Fibroblast of lung (primary cell): ENCODE measurements at regions not wholly inside any gene's neighbourhood (a gene's known extent, or its start where the extent isn't known, plus 50 kb on each side); places are given as distances from the start of the nearest gene placed in this dataset.

Experiments used
- DNase-seq, 2 donors: peaks; one replicate each; pipeline versions ENCODE4 v3.0.0 to v3.0.0-alpha.2; 2010; ENCODE audit warnings: low read depth in 2 of 2
- H2AFZ ChIP-seq: 2 replicates; pipeline ENCODE4 v1.5.1; 2012; ENCODE audit warnings: low read length, control low read depth, inconsistent platforms
- H3K27ac ChIP-seq: 2 replicates; pipeline ENCODE4 v1.5.1; 2011; ENCODE audit warnings: low read length, control low read depth; ENCODE audit not compliant: insufficient read depth
- H3K27me3 ChIP-seq: 2 replicates; pipeline ENCODE4 v1.5.1; 2011; ENCODE audit warnings: mild to moderate bottlenecking, low read length; ENCODE audit not compliant: control insufficient read depth, insufficient read depth
- H3K36me3 ChIP-seq: 2 replicates; pipeline ENCODE4 v1.5.1; 2011; ENCODE audit warnings: low read length; ENCODE audit not compliant: control insufficient read depth, insufficient read depth
- H3K4me1 ChIP-seq: 2 replicates; pipeline ENCODE4 v1.5.1; 2011; ENCODE audit warnings: low read length; ENCODE audit not compliant: control insufficient read depth, insufficient read depth; ENCODE audit errors: extremely low read depth
- H3K4me2 ChIP-seq: 2 replicates; pipeline ENCODE4 v1.5.1; 2011; ENCODE audit warnings: low read length, control low read depth; ENCODE audit not compliant: insufficient read depth; ENCODE audit errors: extremely low read depth
- H3K4me3 ChIP-seq, 4 experiments: fragments of 200-600 bp in 1 of 4; sonication (generic) in 1 of 4; replicated peaks in 1 of 4; 2 replicates each; pipeline ENCODE4 v1.5.1; 2011 to 2016; ENCODE audit warnings: low read length in 4 of 4, low read depth in 3 of 4, mild to moderate bottlenecking in 3 of 4, control low read depth in 2 of 4, inconsistent platforms in 1 of 4, mixed read lengths in 1 of 4; ENCODE audit not compliant: insufficient read depth in 1 of 4; ENCODE audit errors: control extremely low read depth in 1 of 4
- H3K79me2 ChIP-seq: 2 replicates; pipeline ENCODE4 v1.5.1; 2012; ENCODE audit warnings: mild to moderate bottlenecking, low read length, inconsistent platforms; ENCODE audit not compliant: control insufficient read depth, insufficient read depth
- H3K9ac ChIP-seq: 2 replicates; pipeline ENCODE4 v1.5.1; 2011; ENCODE audit warnings: mild to moderate bottlenecking, low read length, control low read depth; ENCODE audit not compliant: insufficient read depth
- H3K9me3 ChIP-seq: 2 replicates; pipeline ENCODE4 v1.5.1; 2012; ENCODE audit warnings: low read depth, low read length; ENCODE audit not compliant: control insufficient read depth, insufficient read depth
- H4K20me1 ChIP-seq: 2 replicates; pipeline ENCODE4 v1.5.1; 2011; ENCODE audit warnings: low read length; ENCODE audit not compliant: control insufficient read depth, insufficient read depth; ENCODE audit errors: extremely low read depth
- CTCF ChIP-seq, 2 donors: IDR thresholded peaks in 1 of 2; conservative IDR thresholded peaks in 1 of 2; 1 replicate in 1 of 2; 2 replicates in 1 of 2; pipeline ENCODE4 v1.5.1; 2011 to 2012; ENCODE audit warnings: low read length in 2 of 2, control low read depth in 1 of 2, inconsistent platforms in 1 of 2, low read depth in 1 of 2, mild to moderate bottlenecking in 1 of 2
- EZH2 ChIP-seq: IDR thresholded peaks from 2 replicates; pipeline ENCODE4 v1.5.1; 2012; ENCODE audit warnings: low read length, control low read depth, mild to moderate bottlenecking; ENCODE audit errors: missing control alignments

- Histone ChIP-seq H4K20me1 (no peaks in the 10 kb centered on the region), H3K9ac (no peak overlapping the region), H3K27ac (no peak overlapping the region), H3K36me3 (no peaks in the 10 kb centered on the region), H2AFZ (no peak overlapping the region), H3K9me3 (no peaks in the 10 kb centered on the region), H3K4me3 (no peak overlapping the region), H3K79me2 (no peaks in the 10 kb centered on the region), H3K4me1 (no peaks in the 10 kb centered on the region), H3K27me3 (no peaks in the 10 kb centered on the region), H3K4me2 (no peak overlapping the region)
- TF ChIP-seq CTCF (conservative IDR thresholded peaks at IDR 0.05 in 1 of 2, IDR thresholded peaks at IDR 0.05 in 1 of 2; ENCODE audit: low read depth in 1 of 2, low read length in 2 of 2) (no peak), EZH2 (no peak)
- DNase-seq, result no peak
Measured at GRCh38 chr22:48253573-48253972, 1491.1 kb downstream of the TBC1D22A start.

GRCh38 chr22:48253136-48253535, 1490.7 kb downstream of the TBC1D22A start:
- no peak for DNase-seq
- H3K79me2 ChIP-seq, result no peaks in the 10 kb centered on the region
- H4K20me1 ChIP-seq, result no peaks in the 10 kb centered on the region
- H3K4me1 ChIP-seq, result no peaks in the 10 kb centered on the region
- TF ChIP-seq CTCF (conservative IDR thresholded peaks at IDR 0.05 in 1 of 2, IDR thresholded peaks at IDR 0.05 in 1 of 2; ENCODE audit: low read depth in 1 of 2, low read length in 2 of 2), result no peak
- TF ChIP-seq EZH2, result no peak
- H2AFZ ChIP-seq, result no peak overlapping the region
- no peaks in the 10 kb centered on the region for H3K36me3 ChIP-seq
- no peak overlapping the region for H3K4me2 ChIP-seq
- no peak overlapping the region for H3K4me3 ChIP-seq
- H3K27me3 ChIP-seq, result no peaks in the 10 kb centered on the region
- H3K27ac ChIP-seq, result no peak overlapping the region
- no peak overlapping the region for H3K9ac ChIP-seq
- no peaks in the 10 kb centered on the region for H3K9me3 ChIP-seq

GRCh38 chr22:48251629-48252028, 1489.2 kb downstream of the TBC1D22A start:
- H3K9me3 ChIP-seq, result no peaks in the 10 kb centered on the region
- H4K20me1 ChIP-seq, result no peaks in the 10 kb centered on the region
- no peaks in the 10 kb centered on the region for H3K79me2 ChIP-seq
- no peaks in the 10 kb centered on the region for H3K36me3 ChIP-seq
- no peaks in the 10 kb centered on the region for H3K27me3 ChIP-seq
- no peak overlapping the region for H3K9ac ChIP-seq
- no peaks in the 10 kb centered on the region for H3K4me1 ChIP-seq
- no peak for DNase-seq
- no peak for TF ChIP-seq EZH2
- no peak for TF ChIP-seq CTCF (conservative IDR thresholded peaks at IDR 0.05 in 1 of 2, IDR thresholded peaks at IDR 0.05 in 1 of 2; ENCODE audit: low read depth in 1 of 2, low read length in 2 of 2)
- no peak overlapping the region for H3K27ac ChIP-seq
- no peak overlapping the region for H3K4me2 ChIP-seq
- H3K4me3 ChIP-seq, result no peak overlapping the region
- H2AFZ ChIP-seq, result no peak overlapping the region
